GM06990 (cell line): ENCODE measurements at regions not wholly inside any gene's neighbourhood (a gene's known extent, or its start where the extent isn't known, plus 50 kb on each side); places are given as distances from the start of the nearest gene placed in this dataset.

Experiments
- DNase-seq: peaks from one replicate; pipeline ENCODE4 v3.0.0-alpha.2; 2011; ENCODE audit not compliant: insufficient read length; ENCODE audit errors: extremely low read depth
- H3K27me3 ChIP-seq: replicated peaks from 2 replicates; pipeline ENCODE4 v1.6.0; 2011; ENCODE audit warnings: low read length; ENCODE audit not compliant: control insufficient read depth, insufficient read depth
- H3K36me3 ChIP-seq: 2 replicates; pipeline ENCODE4 v1.5.1; 2011; ENCODE audit warnings: low read length; ENCODE audit not compliant: control insufficient read depth, insufficient read depth
- H3K4me3 ChIP-seq: replicated peaks from 2 replicates; pipeline ENCODE4 v1.5.1; 2011; ENCODE audit warnings: low read depth, mild to moderate bottlenecking, control low read depth, low read length
- TF ChIP-seq, protein P1 (sequence below): IDR thresholded peaks from 2 replicates; pipeline ENCODE4 v1.5.1; 2011; ENCODE audit warnings: low read length, control low read depth, mild to moderate bottlenecking, inconsistent platforms; ENCODE audit not compliant: insufficient read depth, poor library complexity, severe bottlenecking

DNA sequence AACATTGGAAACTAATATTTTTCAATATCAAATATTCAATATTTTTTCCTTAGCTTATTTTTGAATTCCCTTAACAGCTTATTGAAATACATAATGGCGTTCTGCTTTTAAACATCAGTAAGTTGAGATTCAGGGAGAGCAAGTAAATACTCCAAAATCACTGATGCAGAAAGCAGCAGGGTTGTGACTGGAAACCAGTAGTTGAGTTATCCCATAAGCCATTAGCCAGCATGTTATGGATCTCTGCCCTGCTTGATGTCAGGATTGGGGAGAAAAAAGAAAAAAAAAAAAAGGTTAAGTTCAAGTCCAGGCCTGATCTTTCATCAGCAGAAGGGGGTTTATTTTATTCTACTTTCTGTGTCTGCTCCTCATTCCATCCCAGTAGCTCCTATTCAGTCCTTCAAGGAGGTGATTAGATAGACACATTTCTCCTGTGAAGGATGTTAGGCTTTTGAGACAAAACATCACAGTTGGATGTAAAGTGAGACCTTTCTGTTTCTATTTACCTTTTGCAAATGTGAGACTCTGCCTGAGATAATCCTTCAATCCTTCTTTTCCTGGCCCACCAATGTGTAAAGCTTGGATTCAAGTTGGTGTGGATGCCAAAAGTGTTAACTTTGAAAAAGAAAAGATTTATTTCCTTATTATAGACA lies 110.9 kb upstream of the HDAC9 start:
- TF ChIP-seq, protein P1, sequence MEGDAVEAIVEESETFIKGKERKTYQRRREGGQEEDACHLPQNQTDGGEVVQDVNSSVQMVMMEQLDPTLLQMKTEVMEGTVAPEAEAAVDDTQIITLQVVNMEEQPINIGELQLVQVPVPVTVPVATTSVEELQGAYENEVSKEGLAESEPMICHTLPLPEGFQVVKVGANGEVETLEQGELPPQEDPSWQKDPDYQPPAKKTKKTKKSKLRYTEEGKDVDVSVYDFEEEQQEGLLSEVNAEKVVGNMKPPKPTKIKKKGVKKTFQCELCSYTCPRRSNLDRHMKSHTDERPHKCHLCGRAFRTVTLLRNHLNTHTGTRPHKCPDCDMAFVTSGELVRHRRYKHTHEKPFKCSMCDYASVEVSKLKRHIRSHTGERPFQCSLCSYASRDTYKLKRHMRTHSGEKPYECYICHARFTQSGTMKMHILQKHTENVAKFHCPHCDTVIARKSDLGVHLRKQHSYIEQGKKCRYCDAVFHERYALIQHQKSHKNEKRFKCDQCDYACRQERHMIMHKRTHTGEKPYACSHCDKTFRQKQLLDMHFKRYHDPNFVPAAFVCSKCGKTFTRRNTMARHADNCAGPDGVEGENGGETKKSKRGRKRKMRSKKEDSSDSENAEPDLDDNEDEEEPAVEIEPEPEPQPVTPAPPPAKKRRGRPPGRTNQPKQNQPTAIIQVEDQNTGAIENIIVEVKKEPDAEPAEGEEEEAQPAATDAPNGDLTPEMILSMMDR: no peak
- Histone ChIP-seq H3K27me3 (no peaks in the 10 kb centered on the region), H3K36me3 (no peaks in the 10 kb centered on the region), H3K4me3 (no peak overlapping the region)
- DNase-seq: no peak

DNA sequence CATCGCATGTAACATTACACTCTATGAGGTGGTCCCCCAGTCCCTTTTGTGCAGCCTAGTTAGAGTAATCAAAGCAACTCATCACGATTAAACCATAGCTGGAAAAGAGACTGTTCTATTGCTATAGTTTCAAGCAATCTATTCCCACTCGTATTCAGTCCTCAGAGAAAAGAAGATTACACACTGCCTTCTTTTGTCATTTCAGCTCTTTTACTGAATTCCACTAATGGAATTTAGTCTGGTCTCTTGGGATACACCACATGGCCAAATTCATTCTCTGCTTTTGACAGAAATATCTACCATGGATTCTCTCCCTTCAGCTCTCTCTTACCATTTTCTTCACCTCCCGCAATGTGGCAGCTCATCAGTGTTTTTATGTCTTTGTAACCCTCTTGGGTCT lies 108.9 kb upstream of the HDAC9 start:
- H3K27me3 ChIP-seq: no peaks in the 10 kb centered on the region
- no peaks in the 10 kb centered on the region for H3K36me3 ChIP-seq
- no peak for DNase-seq
- H3K4me3 ChIP-seq: no peak overlapping the region
- TF ChIP-seq, protein P1: no peak

DNA sequence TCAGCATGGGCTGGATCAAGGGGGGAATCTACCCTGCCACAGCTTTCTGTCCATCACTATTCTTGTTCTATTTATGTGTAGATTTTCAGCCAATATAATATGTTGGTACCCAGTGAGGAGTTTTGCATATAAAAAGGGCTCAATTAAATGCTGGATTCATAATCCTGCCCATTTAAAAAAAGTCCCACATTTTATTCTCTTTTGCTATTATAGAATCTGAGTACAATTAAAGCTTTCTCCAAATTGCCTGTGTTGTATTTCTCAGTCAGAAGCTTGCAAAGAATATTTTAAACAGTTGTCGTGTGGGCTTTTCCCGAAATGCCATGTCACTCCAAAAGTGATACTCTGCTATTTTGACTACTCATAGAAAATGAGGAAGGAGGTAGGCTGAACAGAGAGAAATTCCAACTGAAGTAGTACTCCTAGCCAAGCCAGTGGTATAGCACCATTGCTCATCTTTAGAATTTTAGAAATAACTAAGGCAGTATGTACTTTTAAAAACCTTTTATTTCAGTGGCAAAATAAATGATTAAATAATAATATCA lies 108.3 kb upstream of the HDAC9 start:
- TF ChIP-seq, protein P1: no peak
- DNase-seq: no peak
- Histone ChIP-seq H3K4me3 (no peak overlapping the region), H3K27me3 (no peaks in the 10 kb centered on the region), H3K36me3 (no peaks in the 10 kb centered on the region)

DNA sequence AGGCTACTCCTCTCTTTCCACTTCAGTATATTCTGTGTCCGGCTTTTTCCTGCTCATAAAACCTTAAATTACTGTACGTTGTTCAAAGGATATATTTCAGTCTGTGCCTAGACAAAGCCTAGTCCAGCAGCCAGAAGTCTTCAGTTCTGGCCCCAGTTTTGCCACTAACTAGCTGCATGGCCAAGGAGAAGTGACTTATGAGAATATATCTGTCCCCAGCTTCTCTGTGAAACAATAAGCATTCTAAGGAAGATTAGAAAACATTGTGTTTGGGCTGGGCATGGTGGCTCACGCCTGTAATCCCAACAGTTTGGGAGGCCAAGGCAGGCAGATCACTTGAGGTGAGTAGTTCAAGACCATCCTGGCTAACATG lies 105.0 kb upstream of the HDAC9 start:
- Histone ChIP-seq H3K36me3 (no peaks in the 10 kb centered on the region), H3K27me3 (no peaks in the 10 kb centered on the region), H3K4me3 (no peak overlapping the region)
- TF ChIP-seq, protein P1: no peak
- no peak for DNase-seq

DNA sequence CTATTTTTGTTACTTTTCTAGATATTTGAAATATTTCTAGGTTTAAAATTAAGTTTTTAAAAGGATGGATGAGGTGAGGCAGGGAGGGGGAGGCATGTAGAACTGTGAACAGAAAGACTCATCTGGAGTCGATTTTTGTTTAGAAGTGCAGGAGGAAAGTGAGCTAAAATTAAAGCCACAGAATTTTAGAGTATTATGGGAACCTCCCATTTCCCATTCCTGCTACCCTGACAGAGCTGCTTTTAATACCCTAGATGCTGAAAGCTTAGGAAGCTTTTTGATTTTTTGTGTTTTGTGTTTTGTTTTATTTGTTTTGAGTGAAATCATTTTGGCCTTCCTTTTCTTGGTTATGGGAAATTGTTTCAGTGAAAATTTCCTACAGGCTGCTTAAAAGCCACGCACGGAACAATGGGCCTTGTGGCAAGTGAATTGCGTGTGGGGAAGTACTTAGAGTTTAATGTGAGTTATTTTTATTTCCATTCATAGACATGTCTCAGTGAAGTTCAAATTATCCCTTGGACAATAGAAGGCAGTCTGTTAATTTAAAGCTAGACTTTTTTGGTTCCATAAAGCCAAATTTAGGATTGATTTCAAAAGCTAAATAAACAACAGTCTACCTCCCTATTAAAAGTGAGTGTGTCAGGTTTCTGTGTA lies 102.0 kb upstream of the HDAC9 start:
- H3K4me3 ChIP-seq: no peak overlapping the region
- no peaks in the 10 kb centered on the region for H3K27me3 ChIP-seq
- DNase-seq: no peak
- TF ChIP-seq, protein P1: no peak
- no peaks in the 10 kb centered on the region for H3K36me3 ChIP-seq
